Stomach (tissue), 8 donors: ENCODE measurements at regions not wholly inside any gene's neighbourhood (a gene's known extent, or its start where the extent isn't known, plus 50 kb on each side); places are given as distances from the start of the nearest gene placed in this dataset.
A peak's percentile ranks its signal among the peaks of the same experiment; 100 is the strongest.

Source experiments
- DNase-seq, 2 donors: peaks; one replicate each; pipeline versions ENCODE4 v3.0.0 to v3.0.0-alpha.2; 2013 to 2019
- H3K27ac ChIP-seq, 5 donors: fragments of 200-600 bp in 4 of 5; sonication (generic) in 4 of 5; one replicate each; pipeline ENCODE4 v1.5.1; 2013 to 2019; ENCODE audit warnings: mild to moderate bottlenecking in 1 of 5, moderate library complexity in 1 of 5
- H3K27me3 ChIP-seq, 3 donors: fragments of 200-600 bp; sonication (generic); one replicate each; pipeline ENCODE4 v1.5.1; 2017 to 2019; ENCODE audit warnings: mixed run types in 1 of 3
- H3K36me3 ChIP-seq, 4 donors: fragments of 200-600 bp; sonication (generic); 1 replicate in 3 of 4; 2 replicates in 1 of 4; pipeline ENCODE4 v1.5.1; 2016 to 2019
- H3K4me1 ChIP-seq, 4 donors: fragments of 200-600 bp; sonication (generic); one replicate each; pipeline ENCODE4 v1.5.1; 2016 to 2019
- H3K4me3 ChIP-seq, 4 donors: fragments of 200-600 bp; sonication (generic) in 3 of 4; one replicate each; pipeline ENCODE4 v1.5.1; 2016 to 2019; ENCODE audit warnings: mild to moderate bottlenecking in 1 of 4
- H3K9me3 ChIP-seq, 4 donors: fragments of 200-600 bp; sonication (generic); one replicate each; pipeline ENCODE4 v1.5.1; 2016 to 2019
- CTCF ChIP-seq, 7 experiments: fragments of 450-650 bp in 4 of 7; fragments of 200-600 bp in 3 of 7; sonication (generic) in 3 of 7; IDR thresholded peaks; one replicate each; pipeline ENCODE4 v1.5.1; 2016 to 2019; ENCODE audit warnings: antibody characterized with exemption in 7 of 7, control low read depth in 2 of 7, mild to moderate bottlenecking in 1 of 7
- EP300 ChIP-seq: sonication (generic); formaldehyde crosslinking; IDR thresholded peaks from one replicate; pipeline ENCODE4 v1.6.1; 2017; ENCODE audit warnings: antibody characterized with exemption
- POLR2A ChIP-seq, 4 donors: fragments of 450-650 bp; IDR thresholded peaks; one replicate each; pipeline ENCODE4 v1.6.1; 2016; ENCODE audit warnings: antibody characterized with exemption in 4 of 4, control low read depth in 2 of 4, mild to moderate bottlenecking in 1 of 4, moderate library complexity in 1 of 4
- POLR2AphosphoS5 ChIP-seq, 3 donors: sonication (generic); formaldehyde crosslinking; IDR thresholded peaks; one replicate each; pipeline ENCODE4 v1.6.1; 2016; ENCODE audit warnings: antibody characterized with exemption in 3 of 3
- WGBS, 5 donors: extraction: QIAGEN DNeasy Blood & Tissue Kit in 3 of 5; methylation state at CpG; one replicate each; pipeline versions ENCODE4 v1.1.5 to v1.1.7; 2013 to 2018; 5-methylcytosine and 5-hydroxymethylcytosine counted together
- intact Hi-C: fragments of 100-400 bp; cut with DNase I; formaldehyde crosslinking; loops from one replicate; pipeline ENCODE4 v1.15.1; 2023; ENCODE audit warnings: low total_unique reads
- donor health status: healthy with polysubstance abuse.
- donor health status: Bipolar disorder and iron deficiency.
- donor health status: healthy.

DNA sequence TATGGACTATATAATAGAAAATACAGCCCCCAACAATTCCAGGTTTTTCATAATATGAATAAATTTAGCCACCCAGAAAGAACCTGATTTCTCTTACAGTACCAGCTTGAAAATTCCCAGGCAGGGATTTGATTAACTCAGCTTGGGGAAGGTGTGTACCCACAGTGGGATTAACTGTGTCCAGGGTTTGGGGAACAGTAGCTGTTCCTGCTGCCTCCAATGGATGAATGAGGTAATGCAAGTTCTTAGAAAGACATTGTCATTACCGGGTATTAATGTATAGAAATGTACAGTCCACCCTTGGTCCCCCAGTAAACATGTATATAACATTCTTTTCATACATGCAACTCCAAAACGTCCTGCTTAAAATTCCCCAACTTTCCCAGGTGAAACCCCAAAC, 115.6 kb downstream of the LRIG3 start:
- no peaks in the 10 kb centered on the region for H3K36me3 ChIP-seq
- H3K4me3 ChIP-seq, result no peak overlapping the region
- no peak for DNase-seq
- intact Hi-C loops, result no loop called here
- WGBS, 5 donors, result 57 to 75% (median 62%) methylated on average over 2 of the region's 2 CpGs
- peaks cover 0 to 8% (median 2%) of the 10 kb centered on the region in 4 donors for H3K4me1 ChIP-seq
- H3K27me3 ChIP-seq, result no peaks in the 10 kb centered on the region
- TF ChIP-seq CTCF (IDR thresholded peaks at IDR 0.05) (peak in 2 of 7 experiments; percentile 15 to 20), POLR2A (IDR thresholded peaks at IDR 0.05) (no peak)
- no peaks in the 10 kb centered on the region for H3K9me3 ChIP-seq
- H3K27ac ChIP-seq, result no peak overlapping the region

DNA sequence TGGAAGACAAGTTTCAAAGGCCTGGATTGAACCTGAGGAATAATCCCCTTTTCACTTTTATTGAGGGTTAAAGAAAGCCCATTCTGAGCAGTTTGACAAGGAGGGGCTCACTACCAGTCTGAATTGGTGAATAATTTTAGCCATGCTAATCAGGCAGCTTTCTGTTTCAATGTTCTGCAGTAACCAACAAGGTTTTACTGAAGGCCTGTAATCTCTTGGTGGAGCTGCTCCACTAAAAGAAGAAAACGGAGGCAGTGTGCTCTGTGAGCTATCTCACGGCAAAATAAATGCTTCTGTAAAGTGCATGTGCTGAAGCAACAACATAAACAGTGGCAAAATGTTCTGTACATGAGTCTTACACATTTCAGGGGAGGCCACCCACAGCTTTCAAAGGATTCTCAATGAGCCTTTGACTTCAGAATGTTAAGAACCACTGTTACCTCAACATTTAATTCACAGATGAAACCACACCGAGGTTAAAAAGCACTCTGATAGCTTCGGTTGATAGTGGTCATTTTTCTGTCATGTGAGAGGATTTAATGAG, 111.2 kb downstream of the LRIG3 start:
- no peaks in the 10 kb centered on the region for H3K36me3 ChIP-seq
- no peaks in the 10 kb centered on the region for H3K27me3 ChIP-seq
- no peak for DNase-seq
- H3K9me3 ChIP-seq, result no peaks in the 10 kb centered on the region
- TF ChIP-seq POLR2AphosphoS5 (IDR thresholded peaks at IDR 0.05) (no peak), CTCF (IDR thresholded peaks at IDR 0.05) (no peak), EP300 (no peak), POLR2A (IDR thresholded peaks at IDR 0.05) (no peak)
- intact Hi-C loops, result no loop called here
- no peak overlapping the region for H3K4me3 ChIP-seq
- peaks cover 0 to 9% (median 3%) of the 10 kb centered on the region in 4 donors for H3K4me1 ChIP-seq
- 40 to 67% (median 56%) methylated on average over 4 of the region's 4 CpGs for WGBS, 5 donors
- H3K27ac ChIP-seq, result no peak overlapping the region

- WGBS, 5 donors, result 87 to 92% (median 92%) methylated on average over 2 of the region's 2 CpGs
These were observed 109.0 kb downstream of the LRIG3 start for GRCh38 chr12:58811346-58811745.

GRCh38 chr12:58812214-58812613, 108.1 kb downstream of the LRIG3 start:
- Histone ChIP-seq H3K4me1 (peaks cover 0 to 9% (median 3%) of the 10 kb centered on the region in 4 donors), H3K9me3 (no peaks in the 10 kb centered on the region), H3K4me3 (no peak overlapping the region), H3K27ac (no peak overlapping the region), H3K36me3 (no peaks in the 10 kb centered on the region), H3K27me3 (no peaks in the 10 kb centered on the region)
- 43 to 64% (median 48%) methylated on average over 2 of the region's 2 CpGs for WGBS, 5 donors
- intact Hi-C loops, result no loop called here
- peak in 1 of 2 donors; percentile 26 for DNase-seq
- TF ChIP-seq POLR2AphosphoS5 (IDR thresholded peaks at IDR 0.05), result no peak
- TF ChIP-seq CTCF (IDR thresholded peaks at IDR 0.05), result no peak

More at GRCh38 chr12:58811346-58811745, 109.0 kb downstream of the LRIG3 start:
- DNase-seq, result no peak
- intact Hi-C loops, result no loop called here
- Histone ChIP-seq H3K27me3 (no peaks in the 10 kb centered on the region), H3K9me3 (no peaks in the 10 kb centered on the region), H3K36me3 (no peaks in the 10 kb centered on the region), H3K4me3 (no peak overlapping the region), H3K4me1 (peaks cover 0 to 9% (median 3%) of the 10 kb centered on the region in 4 donors), H3K27ac (no peak overlapping the region)
- TF ChIP-seq POLR2A (IDR thresholded peaks at IDR 0.05), result no peak
- no peak for TF ChIP-seq CTCF (IDR thresholded peaks at IDR 0.05)
- TF ChIP-seq EP300, result no peak
- TF ChIP-seq POLR2AphosphoS5 (IDR thresholded peaks at IDR 0.05), result no peak
